Activated CD4-positive, alpha-beta T cell treated with anti-CD3 and anti-CD28 coated beads, Interleukin-2, amount 50 U/mL, for 16 hours (primary cell): ENCODE measurements at regions not wholly inside any gene's neighbourhood (a gene's known extent, or its start where the extent isn't known, plus 50 kb on each side); places are given as distances from the start of the nearest gene placed in this dataset.

Source experiments
- DNase-seq: peaks from one replicate; pipeline ENCODE4 v3.0.0-alpha.2; 2020

- no peak for DNase-seq
Observed at GRCh38 chr2:146161256-146161882, 1641.5 kb upstream of the ZEB2 start.

DNA sequence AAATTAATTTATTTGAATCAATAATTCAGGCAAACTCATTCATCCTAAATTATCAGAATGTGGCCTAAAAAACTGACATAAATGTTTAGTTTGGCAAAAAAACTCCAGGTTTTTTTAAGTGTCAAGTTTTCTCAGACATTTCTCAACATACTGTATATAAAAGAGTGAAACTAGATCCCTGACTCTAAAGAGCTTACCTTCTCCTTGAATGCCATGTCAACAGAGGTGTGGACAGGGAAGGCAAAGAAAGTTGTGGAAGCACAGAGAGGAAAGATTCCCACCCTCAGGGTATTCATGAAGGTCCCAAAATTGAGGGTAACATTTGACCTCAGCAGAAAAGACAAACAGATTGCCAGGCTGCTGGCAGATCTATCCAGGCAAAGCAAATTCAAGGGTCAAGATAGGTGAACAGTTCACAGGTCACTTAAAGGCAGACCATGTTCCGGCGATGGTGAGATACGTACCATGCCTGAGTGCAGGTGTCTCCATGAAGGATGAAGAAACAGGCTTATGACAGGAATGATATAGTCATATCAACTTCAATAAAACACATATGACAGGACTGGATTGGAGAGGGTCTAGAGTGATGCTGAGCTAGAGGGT is 1638.3 kb upstream of the ZEB2 start:
- DNase-seq, result no peak

DNA sequence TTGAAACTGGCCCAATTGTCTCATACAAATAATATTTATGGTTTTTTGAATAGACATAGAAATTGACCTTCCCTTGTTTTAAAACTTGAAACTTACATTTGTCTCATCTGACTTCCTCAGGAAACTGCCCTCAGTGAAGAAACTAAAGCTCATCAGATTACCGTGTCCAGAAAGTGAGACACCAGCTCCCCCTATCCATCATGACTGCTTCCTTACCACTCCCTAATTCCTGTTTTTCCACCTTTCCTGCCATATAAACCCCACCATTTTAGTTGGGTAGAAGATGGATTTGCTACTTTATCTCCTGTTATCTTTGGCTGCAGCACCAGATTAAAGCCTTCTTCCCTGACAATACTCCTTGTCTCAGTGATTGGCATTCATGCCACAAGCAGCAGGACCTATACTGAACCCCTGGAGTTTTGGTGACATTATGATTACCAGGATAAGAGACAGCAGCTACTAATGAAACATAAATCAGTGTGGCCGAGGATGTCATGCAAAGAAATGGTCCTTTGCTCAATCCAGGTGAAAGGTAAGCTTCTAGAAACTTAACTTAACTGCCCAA is 1627.6 kb upstream of the ZEB2 start:
- no peak for DNase-seq

DNA sequence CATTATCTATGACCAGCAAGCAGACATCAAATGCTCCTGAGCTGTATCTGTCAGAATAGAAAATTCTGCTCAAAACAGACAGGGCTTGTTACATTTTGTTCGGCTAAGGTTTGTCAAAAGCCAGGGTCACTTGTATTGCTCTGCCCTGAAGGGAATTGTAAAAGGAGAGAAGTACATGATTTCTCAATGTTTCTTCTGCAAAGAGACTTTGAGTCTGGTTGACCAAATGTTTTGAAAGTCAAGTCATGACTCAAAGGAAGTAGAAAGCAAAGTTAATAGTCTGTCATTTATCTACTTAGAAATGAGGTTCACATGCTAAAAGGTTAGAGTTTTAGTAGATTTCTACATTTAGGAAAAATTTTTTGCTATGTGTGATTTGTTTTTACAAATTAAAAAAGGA is 1624.1 kb upstream of the ZEB2 start:
- DNase-seq, result no peak

GRCh38 chr2:146138820-146139219 is 1618.9 kb upstream of the ZEB2 start:
- DNase-seq, result no peak

DNA sequence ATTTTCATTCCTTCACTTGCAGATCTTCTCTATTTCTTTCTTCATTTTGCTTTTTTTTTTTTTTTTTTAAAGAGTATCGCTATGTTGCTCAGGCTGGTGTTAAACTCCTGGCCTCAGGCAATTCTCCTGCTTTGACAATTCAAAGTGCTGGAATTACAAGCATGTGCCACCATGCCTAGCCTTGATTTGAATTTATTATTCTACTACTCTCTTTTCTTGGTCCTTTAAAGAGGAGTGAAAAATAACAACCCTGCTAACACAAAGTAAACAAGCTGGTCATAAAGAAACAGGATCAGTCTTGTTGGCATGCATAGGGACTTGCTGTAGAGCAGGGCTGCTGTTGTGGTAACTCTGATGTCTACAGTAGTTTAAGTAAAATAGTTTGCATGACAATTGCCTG is 1615.3 kb upstream of the ZEB2 start:
- DNase-seq, result no peak

DNA sequence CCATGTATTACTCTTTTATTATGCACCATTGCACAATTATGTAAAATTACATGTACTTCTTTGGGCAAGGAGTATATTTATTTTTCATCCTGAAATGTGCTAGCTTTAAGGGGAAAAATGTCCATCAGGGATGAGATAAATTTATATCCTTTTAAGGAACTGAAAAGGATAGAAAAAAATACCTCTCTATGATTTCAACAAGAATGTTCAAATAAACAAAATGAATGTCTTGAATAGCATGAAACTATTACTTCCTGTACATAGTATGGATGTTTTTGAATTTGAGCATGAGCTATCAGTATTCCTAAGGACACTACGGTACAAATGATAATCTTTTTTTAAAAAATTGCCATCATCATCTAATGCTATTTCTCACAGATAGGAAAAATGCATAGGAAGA is 1611.9 kb upstream of the ZEB2 start:
- no peak for DNase-seq

DNA sequence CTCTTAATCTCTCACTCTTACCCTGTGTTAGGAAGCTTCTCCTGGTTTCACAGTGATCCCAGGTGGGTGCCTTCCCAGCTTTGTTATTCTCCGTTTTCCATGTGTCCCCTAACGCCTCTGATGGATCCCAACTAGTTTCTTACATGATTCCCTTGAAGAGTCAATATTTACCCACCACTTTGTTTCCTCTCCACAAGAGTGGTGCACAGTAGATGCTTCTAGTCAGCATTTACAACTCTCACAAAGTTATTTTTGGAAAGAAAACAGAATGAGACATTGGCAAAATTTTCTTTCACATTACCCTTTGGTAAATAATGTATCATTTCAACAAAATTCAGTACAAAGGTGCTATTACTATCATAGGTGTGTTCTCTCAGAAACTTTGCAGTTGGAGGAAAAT is 1611.1 kb upstream of the ZEB2 start:
- DNase-seq, result no peak

- DNase-seq, result no peak
Observed at GRCh38 chr2:146130290-146130689, 1610.4 kb upstream of the ZEB2 start.

- no peak for DNase-seq
Observed at GRCh38 chr2:146129231-146129630, 1609.3 kb upstream of the ZEB2 start.

DNA sequence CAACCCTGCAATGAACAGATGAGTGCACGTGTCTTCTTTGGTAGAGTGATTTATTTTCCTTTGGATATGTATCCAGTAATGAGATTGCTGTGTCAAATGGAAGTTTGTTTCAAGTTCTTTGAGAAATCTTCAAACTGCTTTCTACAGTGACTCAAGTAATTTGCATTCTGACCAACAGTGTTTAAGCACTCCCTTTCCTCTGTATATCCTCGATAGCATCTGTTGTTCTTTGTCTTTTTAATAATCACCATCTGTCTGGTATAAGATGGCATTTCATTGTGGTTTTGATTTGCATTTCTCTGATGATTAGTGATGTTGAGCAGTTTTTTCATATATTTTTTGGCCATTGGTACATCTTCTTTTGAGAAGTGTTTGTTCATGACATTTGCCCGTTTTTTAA is 1608.3 kb upstream of the ZEB2 start:
- DNase-seq, result no peak

DNA sequence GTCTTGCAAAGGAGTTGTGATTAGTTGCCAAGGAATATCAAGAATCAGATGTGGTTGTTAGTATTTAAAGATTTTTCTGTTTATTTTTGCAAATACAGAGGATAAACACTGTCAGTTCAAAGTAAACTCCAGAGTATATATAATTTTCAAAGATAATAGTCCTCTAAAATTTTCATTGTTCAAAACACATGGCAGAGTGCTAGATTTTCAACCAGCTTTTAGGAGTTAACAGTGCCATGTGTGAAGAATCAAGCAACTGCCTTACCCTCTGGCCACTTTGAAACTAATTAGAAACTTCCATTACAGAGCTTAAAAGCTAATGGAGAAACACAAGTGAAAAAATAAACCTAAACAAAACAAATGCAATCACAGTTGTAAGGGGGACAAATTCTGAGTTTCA is 1605.6 kb upstream of the ZEB2 start:
- DNase-seq, result no peak

DNA sequence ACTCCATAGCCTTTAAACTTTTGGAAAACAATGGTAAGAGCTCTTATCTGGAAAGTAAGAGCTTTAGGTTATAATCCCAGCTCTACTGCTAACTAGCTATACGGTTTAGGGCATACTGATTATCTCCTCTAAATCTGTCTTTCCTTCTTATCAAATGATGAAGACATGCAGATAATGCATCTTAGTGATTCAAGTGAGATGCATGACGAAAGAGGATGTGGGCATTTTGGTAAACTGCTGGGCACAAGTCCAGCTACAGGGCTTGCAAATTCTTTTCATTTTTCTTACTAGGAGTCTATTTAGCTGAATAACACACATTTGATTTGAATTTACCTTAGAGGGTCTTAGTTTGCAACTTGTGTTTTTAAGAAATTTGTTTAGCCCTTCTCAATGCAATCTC is 1604.8 kb upstream of the ZEB2 start:
- DNase-seq, result no peak

GRCh38 chr2:146123714-146124113 is 1603.8 kb upstream of the ZEB2 start:
- no peak for DNase-seq

- no peak for DNase-seq
Observed at GRCh38 chr2:146123256-146123655, 1603.3 kb upstream of the ZEB2 start.

DNA sequence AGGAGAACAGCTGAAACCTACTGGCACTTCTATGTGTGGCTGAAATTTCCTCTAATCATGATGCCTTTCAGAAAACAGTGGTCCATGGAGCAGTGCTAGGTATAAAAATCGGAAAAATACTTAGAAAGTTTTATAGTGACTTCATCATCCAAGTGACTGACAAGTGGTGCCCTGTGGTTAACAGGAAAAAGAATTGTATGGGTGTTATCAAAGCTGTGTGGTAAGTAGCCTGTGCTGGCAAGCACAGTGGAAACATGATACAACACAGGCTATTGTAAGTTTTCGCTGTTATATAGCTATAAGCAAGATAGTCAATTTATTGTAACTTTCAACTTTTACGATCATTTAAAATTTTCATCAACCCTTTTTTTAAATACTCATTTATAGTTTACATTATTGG is 1599.7 kb upstream of the ZEB2 start:
- no peak for DNase-seq

DNA sequence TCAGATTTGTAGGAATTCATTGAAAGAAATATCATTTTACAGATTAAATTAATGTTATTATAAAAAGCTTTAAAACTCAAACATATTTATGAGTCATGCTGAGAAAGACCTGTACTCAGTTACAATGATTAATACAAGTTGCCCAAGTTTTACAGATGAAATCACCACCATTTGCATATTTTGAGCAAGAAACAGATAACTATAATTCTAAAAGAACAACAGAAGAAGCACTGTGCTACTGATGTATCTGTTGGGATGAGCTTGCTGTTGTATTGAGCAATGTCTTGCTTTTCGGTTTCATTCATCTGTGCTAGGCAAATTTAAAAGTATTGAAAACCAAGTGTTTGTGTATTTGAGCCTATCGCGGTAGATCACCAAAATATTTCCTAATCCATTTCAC is 1589.1 kb upstream of the ZEB2 start:
- DNase-seq, result no peak

DNA sequence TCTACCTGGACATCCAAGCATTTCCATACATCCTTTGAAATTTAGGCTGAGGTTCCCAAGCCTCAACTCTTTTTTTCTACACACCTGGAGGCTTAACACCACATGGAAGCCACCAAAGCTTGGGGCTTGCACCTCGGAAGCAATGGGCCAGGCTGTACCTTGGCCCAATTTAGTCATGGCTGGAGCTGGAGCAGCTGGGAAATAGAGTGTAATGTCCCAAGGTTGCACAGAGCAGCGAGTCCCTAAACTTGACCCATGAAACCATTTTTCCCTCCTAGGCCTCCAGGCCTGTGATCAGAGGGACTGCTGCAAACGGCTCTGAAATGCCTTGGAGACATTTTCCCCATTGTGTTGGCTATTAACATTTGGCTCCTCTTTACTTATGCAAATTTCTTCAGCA is 1574.3 kb upstream of the ZEB2 start:
- no peak for DNase-seq

GRCh38 chr2:146081459-146081858 is 1561.5 kb upstream of the ZEB2 start:
- no peak for DNase-seq

- DNase-seq, result no peak
Observed at GRCh38 chr2:146080925-146081324, 1561.0 kb upstream of the ZEB2 start.

- DNase-seq, result no peak
Observed at GRCh38 chr2:146079216-146079615, 1559.3 kb upstream of the ZEB2 start.

DNA sequence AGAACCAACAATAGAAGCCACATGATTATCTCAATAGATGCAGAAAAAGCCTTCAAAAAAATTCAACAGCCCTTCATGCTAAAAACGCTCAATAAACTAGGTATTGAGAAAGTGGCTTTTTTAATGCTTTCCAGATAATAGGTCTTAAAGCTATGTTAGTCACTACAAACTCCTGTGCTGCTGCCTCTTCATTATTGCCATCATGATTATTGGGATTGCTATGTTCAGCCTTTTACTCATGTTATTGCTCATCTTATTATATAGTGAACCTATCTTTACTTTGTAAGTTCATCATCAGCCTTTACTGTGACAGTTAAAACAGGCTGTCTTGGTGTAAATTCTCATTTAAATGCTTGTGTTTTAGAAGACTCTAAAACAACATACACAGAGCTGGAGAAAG is 1557.2 kb upstream of the ZEB2 start:
- DNase-seq, result no peak

GRCh38 chr2:146068051-146068450 is 1548.1 kb upstream of the ZEB2 start:
- no peak for DNase-seq

- no peak for DNase-seq
Observed at GRCh38 chr2:146048141-146048540, 1528.2 kb upstream of the ZEB2 start.
